Mesodermal cell (in vitro differentiated cells): ENCODE measurements at regions not wholly inside any gene's neighbourhood (a gene's known extent, or its start where the extent isn't known, plus 50 kb on each side); places are given as distances from the start of the nearest gene placed in this dataset.

Source experiments
- H3K27ac ChIP-seq: 2 replicates; pipeline ENCODE4 v1.7.0; 2013; ENCODE audit warnings: mild to moderate bottlenecking, low read depth, low read length, moderate library complexity; ENCODE audit not compliant: severe bottlenecking
- H3K36me3 ChIP-seq: 2 replicates; pipeline ENCODE4 v1.7.1; 2013; ENCODE audit warnings: mild to moderate bottlenecking, low read length, moderate library complexity; ENCODE audit not compliant: control insufficient read depth, insufficient read depth
- H3K4me1 ChIP-seq: one replicate; pipeline ENCODE4 v1.7.1; 2013; ENCODE audit warnings: mild to moderate bottlenecking, low read length; ENCODE audit not compliant: insufficient read depth, control insufficient read depth, poor library complexity, severe bottlenecking
- H3K4me3 ChIP-seq: 2 replicates; pipeline ENCODE4 v1.7.0; 2013; ENCODE audit warnings: low read length, control low read depth, mild to moderate bottlenecking; ENCODE audit not compliant: insufficient read depth, poor library complexity, severe bottlenecking; ENCODE audit errors: extremely low read depth
- H3K9me3 ChIP-seq: 2 replicates; pipeline ENCODE4 v1.7.1; 2013; ENCODE audit warnings: mild to moderate bottlenecking, low read length, moderate library complexity; ENCODE audit not compliant: control insufficient read depth
- WGBS, 2 experiments: methylation state at CpG; one replicate each; pipeline ENCODE4 v1.1.5; 2013; ENCODE audit warnings: missing lambda C conversion rate in 2 of 2; ENCODE audit not compliant: insufficient coverage in 2 of 2; 5-methylcytosine and 5-hydroxymethylcytosine counted together

DNA sequence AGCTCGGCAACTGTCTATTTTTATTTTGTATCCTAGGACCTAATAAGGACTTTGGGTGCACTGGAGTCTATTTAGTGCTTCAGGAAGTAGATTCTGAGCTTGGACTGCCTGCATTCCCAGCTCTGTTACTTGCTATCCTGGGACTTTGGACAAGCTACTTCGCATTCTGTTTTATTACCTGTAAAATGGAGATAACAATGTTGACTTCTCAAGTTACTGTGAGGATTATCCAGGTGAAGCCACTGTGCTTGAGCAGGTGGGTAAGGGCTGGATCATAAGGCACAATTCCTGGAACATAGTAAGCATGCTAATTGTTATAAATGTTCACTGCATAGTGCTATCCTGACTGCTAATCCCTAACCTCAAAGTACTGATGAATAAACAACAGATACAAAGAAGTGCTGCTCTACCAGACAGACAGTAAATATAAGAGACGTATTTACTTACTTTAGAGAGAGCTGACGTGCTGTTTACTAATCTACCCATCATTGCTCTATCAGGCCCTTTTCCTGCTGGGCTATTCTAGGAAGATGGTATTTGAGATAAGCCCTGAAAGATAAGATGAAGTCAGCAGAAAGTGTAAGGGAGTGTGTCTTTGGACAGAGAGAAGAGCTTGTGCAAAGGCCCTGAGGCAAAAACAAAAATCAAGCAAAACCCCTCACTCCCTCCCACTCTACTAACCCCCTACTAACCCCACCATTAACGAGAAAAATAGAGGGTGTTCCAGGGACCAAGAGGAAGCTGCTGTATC is 50.8 kb upstream of the FLT1 start:
- Histone ChIP-seq H3K27ac (no peak overlapping the region), H3K36me3 (no peaks in the 10 kb centered on the region), H3K4me1 (peaks cover 9% of the 10 kb centered on the region), H3K9me3 (no peaks in the 10 kb centered on the region), H3K4me3 (no peak overlapping the region)
- 80 to 88% methylated on average over 1 of the region's 5 CpGs for WGBS, 2 experiments
